Activated CD8-positive, alpha-beta T cell treated with anti-CD3 and anti-CD28 coated beads for 36 hours (primary cell): ENCODE measurements at regions not wholly inside any gene's neighbourhood (a gene's known extent, or its start where the extent isn't known, plus 50 kb on each side); places are given as distances from the start of the nearest gene placed in this dataset.

ENCODE experiments used
- ATAC-seq: fragments of 200-7000 bp; cut with Tn5 transposase; one replicate; pipeline ENCODE4 v1.10.0; 2021; ENCODE audit warnings: mild to moderate bottlenecking, moderate library complexity
- CTCF ChIA-PET: fragments of 350-600 bp; sonication (Branson Sonifier 250); formaldehyde crosslinking; loops from one replicate; lab custom pipeline; 2021; ENCODE audit warnings: antibody characterized with exemption; lab: Charles Lee
- POLR2A ChIA-PET: fragments of 350-600 bp; sonication (Branson Sonifier 250); formaldehyde crosslinking; loops from one replicate; lab custom pipeline; 2021; ENCODE audit warnings: antibody characterized with exemption; lab: Charles Lee
- DNase-seq: peaks from one replicate; pipeline ENCODE4 v3.0.0-alpha.2; 2020
- H3K27ac Mint-ChIP-seq: one replicate; pipeline ENCODE4 v1.8.0; 2021; ENCODE audit warnings: mild to moderate bottlenecking, mixed read lengths
- H3K27me3 Mint-ChIP-seq: one replicate; pipeline ENCODE4 v1.8.0; 2021; ENCODE audit warnings: mixed read lengths
- H3K36me3 Mint-ChIP-seq: one replicate; pipeline ENCODE4 v1.8.0; 2021; ENCODE audit warnings: low read depth, mixed read lengths
- H3K4me1 Mint-ChIP-seq: one replicate; pipeline ENCODE4 v1.8.0; 2021; ENCODE audit warnings: low read depth, mixed read lengths
- H3K4me3 Mint-ChIP-seq: one replicate; pipeline ENCODE4 v1.8.0; 2021; ENCODE audit warnings: mild to moderate bottlenecking, moderate library complexity, mixed read lengths
- H3K9me3 Mint-ChIP-seq: one replicate; pipeline ENCODE4 v1.8.0; 2021; ENCODE audit warnings: mixed read lengths
- intact Hi-C: fragments of 100-400 bp; cut with micrococcal nuclease; formaldehyde crosslinking; loops from one replicate; pipeline ENCODE4 v1.10.0; 2022
- TF ChIP-seq, protein P1 (sequence below): fragments of 200-600 bp; IDR thresholded peaks from one replicate; pipeline ENCODE4 v1.8.0; 2022; ENCODE audit warnings: antibody characterized with exemption, mild to moderate bottlenecking

DNA sequence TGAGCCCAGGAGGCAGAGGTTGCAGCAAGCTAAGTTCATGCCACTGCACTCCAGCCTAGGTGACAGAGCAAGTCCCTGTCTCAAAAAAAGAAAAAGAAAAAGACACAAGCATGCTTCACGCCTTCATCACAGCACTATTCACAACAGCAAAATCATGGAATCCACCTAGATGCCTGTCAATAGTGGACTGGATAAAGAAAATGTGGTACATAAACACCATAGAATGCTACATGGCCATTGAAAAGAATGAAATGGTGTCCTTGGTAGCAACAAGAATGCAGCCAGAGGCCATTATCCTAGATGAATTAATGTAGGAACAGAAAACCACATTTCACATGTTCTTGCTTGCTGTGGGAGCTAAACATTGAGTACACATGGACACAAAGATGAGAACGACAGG, 392.6 kb downstream of the EIPR1 start:
- no peaks in the 10 kb centered on the region for H3K4me1 Mint-ChIP-seq
- ATAC-seq, result no peak
- no peak for DNase-seq
- H3K9me3 Mint-ChIP-seq, result peaks cover 8% of the 10 kb centered on the region
- POLR2A ChIA-PET, result no interaction called here
- no peaks in the 10 kb centered on the region for H3K36me3 Mint-ChIP-seq
- TF ChIP-seq, protein P1, sequence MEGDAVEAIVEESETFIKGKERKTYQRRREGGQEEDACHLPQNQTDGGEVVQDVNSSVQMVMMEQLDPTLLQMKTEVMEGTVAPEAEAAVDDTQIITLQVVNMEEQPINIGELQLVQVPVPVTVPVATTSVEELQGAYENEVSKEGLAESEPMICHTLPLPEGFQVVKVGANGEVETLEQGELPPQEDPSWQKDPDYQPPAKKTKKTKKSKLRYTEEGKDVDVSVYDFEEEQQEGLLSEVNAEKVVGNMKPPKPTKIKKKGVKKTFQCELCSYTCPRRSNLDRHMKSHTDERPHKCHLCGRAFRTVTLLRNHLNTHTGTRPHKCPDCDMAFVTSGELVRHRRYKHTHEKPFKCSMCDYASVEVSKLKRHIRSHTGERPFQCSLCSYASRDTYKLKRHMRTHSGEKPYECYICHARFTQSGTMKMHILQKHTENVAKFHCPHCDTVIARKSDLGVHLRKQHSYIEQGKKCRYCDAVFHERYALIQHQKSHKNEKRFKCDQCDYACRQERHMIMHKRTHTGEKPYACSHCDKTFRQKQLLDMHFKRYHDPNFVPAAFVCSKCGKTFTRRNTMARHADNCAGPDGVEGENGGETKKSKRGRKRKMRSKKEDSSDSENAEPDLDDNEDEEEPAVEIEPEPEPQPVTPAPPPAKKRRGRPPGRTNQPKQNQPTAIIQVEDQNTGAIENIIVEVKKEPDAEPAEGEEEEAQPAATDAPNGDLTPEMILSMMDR, result no peak
- intact Hi-C loops, result no loop called here
- CTCF ChIA-PET, result no interaction called here
- peaks cover 2% of the 10 kb centered on the region for H3K27me3 Mint-ChIP-seq
- H3K27ac Mint-ChIP-seq, result no peak overlapping the region
- H3K4me3 Mint-ChIP-seq, result no peak overlapping the region

DNA sequence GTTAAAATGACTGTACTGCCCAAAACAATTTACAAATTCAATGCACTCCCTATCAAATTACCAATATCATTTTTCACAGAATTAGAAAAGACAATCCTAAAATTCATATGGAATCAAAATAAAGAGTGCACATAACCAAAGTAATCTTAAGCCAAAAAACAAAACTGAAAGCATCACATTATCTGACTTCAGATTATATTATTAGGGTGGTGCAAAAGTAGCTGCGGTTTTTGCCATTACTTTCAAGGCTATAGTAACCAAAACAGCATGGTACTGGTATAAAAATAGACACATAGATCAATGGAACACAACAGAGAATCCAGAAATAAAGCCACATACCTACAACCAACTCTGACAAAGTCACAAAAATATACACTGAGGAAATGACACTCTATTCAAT, 396.6 kb downstream of the EIPR1 start:
- intact Hi-C loops, result no loop called here
- no peak overlapping the region for H3K4me3 Mint-ChIP-seq
- H3K27ac Mint-ChIP-seq, result no peak overlapping the region
- POLR2A ChIA-PET, result no interaction called here
- CTCF ChIA-PET, result no interaction called here
- no peaks in the 10 kb centered on the region for H3K4me1 Mint-ChIP-seq
- DNase-seq (no peak), ATAC-seq (no peak)
- TF ChIP-seq, protein P1, result no peak
- H3K36me3 Mint-ChIP-seq, result no peaks in the 10 kb centered on the region
- peaks cover 2% of the 10 kb centered on the region for H3K9me3 Mint-ChIP-seq
- H3K27me3 Mint-ChIP-seq, result peaks cover 2% of the 10 kb centered on the region

DNA sequence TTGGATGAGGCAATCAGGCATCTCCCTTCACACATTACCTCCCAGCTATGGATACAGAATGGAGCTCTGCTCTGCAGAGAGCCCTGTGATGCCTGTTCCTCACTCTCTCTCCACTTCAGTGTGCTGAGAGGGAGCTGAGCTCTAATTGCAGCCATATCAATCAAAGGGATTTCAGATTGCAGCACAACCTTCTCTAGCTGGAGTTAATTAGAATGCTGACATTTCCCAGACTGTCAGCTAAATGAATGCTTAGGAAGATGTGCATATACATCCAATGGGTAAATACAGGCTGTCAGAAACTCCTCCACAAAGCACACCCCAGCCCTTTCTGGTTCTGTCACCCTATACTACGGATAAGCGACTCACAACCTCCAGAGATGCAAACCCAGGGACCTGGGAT, 402.6 kb downstream of the EIPR1 start:
- intact Hi-C loops, result no loop called here
- no peaks in the 10 kb centered on the region for H3K36me3 Mint-ChIP-seq
- H3K4me1 Mint-ChIP-seq, result no peaks in the 10 kb centered on the region
- H3K9me3 Mint-ChIP-seq, result peaks cover 1% of the 10 kb centered on the region
- ChIA-PET POLR2A (no interaction called here), CTCF (no interaction called here)
- TF ChIP-seq, protein P1, result no peak
- H3K27me3 Mint-ChIP-seq, result peaks cover 13% of the 10 kb centered on the region
- ATAC-seq (no peak), DNase-seq (no peak)
- H3K4me3 Mint-ChIP-seq, result no peak overlapping the region
- no peak overlapping the region for H3K27ac Mint-ChIP-seq

DNA sequence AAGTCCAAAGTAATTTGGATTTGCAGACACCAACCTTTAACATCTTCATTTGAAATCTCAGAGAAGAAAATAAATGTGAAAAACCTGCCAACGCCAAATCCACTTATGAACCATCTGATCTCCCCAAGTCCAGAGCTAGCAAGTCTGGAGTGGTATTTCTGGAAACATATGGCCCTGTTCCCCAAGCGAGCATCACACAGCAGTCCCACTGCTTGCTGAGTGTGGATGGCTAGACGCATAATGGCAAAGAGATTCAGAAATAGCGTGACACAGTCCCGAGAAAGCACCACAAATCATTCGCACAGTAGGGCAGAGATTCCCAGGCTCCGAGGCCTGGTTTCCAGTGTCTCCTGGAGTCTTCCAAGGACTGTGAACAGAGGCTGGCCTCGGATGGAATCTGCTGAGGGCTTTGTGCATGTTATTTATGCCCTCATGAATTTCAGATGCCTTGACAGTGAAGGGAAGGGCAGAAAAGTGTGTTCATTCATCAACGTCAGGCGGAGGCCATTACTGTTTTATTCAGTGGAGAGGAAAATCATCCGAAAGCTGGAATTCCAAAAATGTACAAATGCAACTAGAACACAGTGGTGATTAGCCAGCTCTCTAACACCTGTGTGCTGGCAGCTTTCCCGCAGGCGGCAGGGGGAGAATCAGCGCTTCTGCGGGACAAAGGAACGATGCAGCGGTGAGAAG, 417.0 kb downstream of the EIPR1 start:
- no peak overlapping the region for H3K27ac Mint-ChIP-seq
- DNase-seq (no peak), ATAC-seq (no peak)
- intact Hi-C loops, result no loop called here
- CTCF ChIA-PET, result no interaction called here
- H3K36me3 Mint-ChIP-seq, result no peaks in the 10 kb centered on the region
- H3K9me3 Mint-ChIP-seq, result no peaks in the 10 kb centered on the region
- H3K4me3 Mint-ChIP-seq, result no peak overlapping the region
- POLR2A ChIA-PET, result no interaction called here
- TF ChIP-seq, protein P1, result no peak
- no peaks in the 10 kb centered on the region for H3K27me3 Mint-ChIP-seq
- H3K4me1 Mint-ChIP-seq, result no peaks in the 10 kb centered on the region

DNA sequence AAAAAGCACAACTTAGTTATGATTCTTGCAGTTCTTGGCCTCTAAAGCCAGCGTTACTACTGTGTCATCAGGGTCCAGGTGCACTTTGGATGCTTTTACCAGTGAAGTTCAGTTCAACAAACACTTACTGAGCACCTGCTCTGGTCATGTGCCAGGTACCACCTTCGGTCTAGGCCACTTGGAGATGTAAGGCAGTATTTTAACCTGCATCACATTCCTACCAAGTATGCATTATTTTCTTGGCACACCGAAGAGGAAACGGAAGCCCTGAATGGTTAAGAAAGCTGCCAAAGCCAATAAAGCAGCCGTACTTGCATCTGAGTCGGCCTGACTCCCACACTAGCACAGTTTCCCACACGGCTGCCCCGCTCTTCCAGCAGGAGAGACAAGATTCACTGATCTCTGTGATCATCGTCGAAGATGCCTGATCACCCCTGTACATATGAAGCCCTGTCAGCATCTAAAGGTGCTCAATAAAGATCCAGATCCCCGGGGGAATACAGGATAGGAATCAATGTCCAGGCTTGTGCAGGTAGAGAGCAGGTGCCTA, 427.1 kb downstream of the EIPR1 start:
- ChIA-PET CTCF (no interaction called here), POLR2A (no interaction called here)
- Mint-ChIP-seq H3K27ac (no peak overlapping the region), H3K4me1 (no peaks in the 10 kb centered on the region), H3K36me3 (no peaks in the 10 kb centered on the region), H3K27me3 (peaks cover 3% of the 10 kb centered on the region), H3K4me3 (no peak overlapping the region), H3K9me3 (peaks cover 2% of the 10 kb centered on the region)
- TF ChIP-seq, protein P1, result no peak
- DNase-seq (no peak), ATAC-seq (no peak)
- intact Hi-C loops, result no loop called here
